ENCODE measurements at regions not wholly inside any gene's neighbourhood (a gene's known extent, or its start where the extent isn't known, plus 50 kb on each side); places are given as distances from the start of the nearest gene placed in this dataset.

DNA sequence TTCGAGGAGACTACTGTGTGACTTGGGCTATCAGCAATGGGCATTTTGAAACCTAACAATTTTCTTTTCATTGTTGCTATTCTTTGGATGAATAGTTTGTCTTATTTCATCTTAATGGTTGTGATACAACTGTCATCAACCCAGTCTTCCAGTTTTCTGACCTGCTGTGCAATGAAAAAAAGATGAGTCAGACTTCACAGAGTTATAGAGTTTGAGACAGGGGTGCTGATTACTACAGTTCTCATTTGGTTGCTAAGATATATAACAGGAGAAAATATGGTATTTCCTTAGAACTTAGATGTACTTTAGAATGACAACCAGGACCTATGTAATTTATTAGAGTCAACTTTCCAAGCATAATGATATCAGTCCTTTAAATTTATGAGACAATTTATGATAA, 564.4 kb upstream of the NUDT12 start:
- TF ChIP-seq, protein P1, sequence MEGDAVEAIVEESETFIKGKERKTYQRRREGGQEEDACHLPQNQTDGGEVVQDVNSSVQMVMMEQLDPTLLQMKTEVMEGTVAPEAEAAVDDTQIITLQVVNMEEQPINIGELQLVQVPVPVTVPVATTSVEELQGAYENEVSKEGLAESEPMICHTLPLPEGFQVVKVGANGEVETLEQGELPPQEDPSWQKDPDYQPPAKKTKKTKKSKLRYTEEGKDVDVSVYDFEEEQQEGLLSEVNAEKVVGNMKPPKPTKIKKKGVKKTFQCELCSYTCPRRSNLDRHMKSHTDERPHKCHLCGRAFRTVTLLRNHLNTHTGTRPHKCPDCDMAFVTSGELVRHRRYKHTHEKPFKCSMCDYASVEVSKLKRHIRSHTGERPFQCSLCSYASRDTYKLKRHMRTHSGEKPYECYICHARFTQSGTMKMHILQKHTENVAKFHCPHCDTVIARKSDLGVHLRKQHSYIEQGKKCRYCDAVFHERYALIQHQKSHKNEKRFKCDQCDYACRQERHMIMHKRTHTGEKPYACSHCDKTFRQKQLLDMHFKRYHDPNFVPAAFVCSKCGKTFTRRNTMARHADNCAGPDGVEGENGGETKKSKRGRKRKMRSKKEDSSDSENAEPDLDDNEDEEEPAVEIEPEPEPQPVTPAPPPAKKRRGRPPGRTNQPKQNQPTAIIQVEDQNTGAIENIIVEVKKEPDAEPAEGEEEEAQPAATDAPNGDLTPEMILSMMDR (IDR thresholded peaks at IDR 0.05; ENCODE audit: insufficient read depth, low read length, severe bottlenecking), result no peak
- H3K36me3 ChIP-seq (ENCODE audit: control insufficient read depth, insufficient read depth, low read length), result no peaks in the 10 kb centered on the region
- H3K4me3 ChIP-seq (ENCODE audit: low read depth, low read length), result no peak overlapping the region
- H3K27me3 ChIP-seq (ENCODE audit: control insufficient read depth, insufficient read depth, low read length), result no peaks in the 10 kb centered on the region
- DNase-seq (ENCODE audit: low read depth) (no peak), FAIRE-seq (no peak)

DNA sequence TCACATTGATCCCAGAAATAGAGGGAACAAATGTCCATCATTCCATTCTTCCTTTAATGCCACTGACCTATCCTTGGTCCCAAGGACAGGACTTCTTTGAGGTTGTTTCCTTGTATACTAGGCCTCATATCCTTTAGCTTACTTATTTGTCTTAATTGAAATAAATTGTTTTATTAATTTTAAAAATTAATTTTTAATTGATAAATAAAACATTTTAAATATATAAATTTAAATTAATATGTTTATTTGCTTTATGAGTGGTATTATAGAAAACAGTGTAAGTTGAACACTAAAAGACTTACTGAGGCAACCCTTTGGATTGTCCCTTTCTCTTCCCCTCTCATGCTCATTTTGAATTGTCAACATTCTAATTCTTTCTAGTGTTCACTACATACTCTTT, 556.9 kb upstream of the NUDT12 start:
- no peak for DNase-seq (ENCODE audit: low read depth)
- H3K36me3 ChIP-seq (ENCODE audit: control insufficient read depth, insufficient read depth, low read length), result no peaks in the 10 kb centered on the region
- no peak for FAIRE-seq
- H3K4me3 ChIP-seq (ENCODE audit: low read depth, low read length), result no peak overlapping the region
- TF ChIP-seq, protein P1 (IDR thresholded peaks at IDR 0.05; ENCODE audit: insufficient read depth, low read length, severe bottlenecking), result no peak
- no peaks in the 10 kb centered on the region for H3K27me3 ChIP-seq (ENCODE audit: control insufficient read depth, insufficient read depth, low read length)

- Histone ChIP-seq H3K27me3 (ENCODE audit: control insufficient read depth, insufficient read depth, low read length) (no peaks in the 10 kb centered on the region), H3K4me3 (ENCODE audit: low read depth, low read length) (no peak overlapping the region), H3K36me3 (ENCODE audit: control insufficient read depth, insufficient read depth, low read length) (no peaks in the 10 kb centered on the region)
- FAIRE-seq (no peak), DNase-seq (ENCODE audit: low read depth) (no peak)
- TF ChIP-seq, protein P1 (IDR thresholded peaks at IDR 0.05; ENCODE audit: insufficient read depth, low read length, severe bottlenecking), result no peak
Observed at GRCh38 chr5:104111632-104112031, 549.0 kb upstream of the NUDT12 start.

DNA sequence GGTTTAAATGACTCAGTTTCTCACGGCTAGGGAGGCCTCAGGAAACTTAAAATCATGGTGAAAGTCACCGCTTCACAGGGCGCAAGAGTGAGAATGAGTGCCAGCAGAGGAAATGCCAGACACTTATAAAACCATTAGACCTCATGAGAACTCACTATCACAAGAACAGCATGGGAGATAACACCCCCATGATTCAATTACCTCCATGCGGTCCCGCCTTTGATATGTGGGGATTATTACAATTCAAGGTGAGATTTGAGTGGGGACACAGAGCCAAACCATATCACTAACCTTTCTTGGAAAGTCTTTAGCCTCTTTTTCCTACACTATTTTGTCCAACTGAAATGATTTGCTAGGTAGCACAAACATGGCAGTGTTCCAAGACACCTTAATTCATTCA, 533.9 kb upstream of the NUDT12 start:
- Histone ChIP-seq H3K27me3 (ENCODE audit: control insufficient read depth, insufficient read depth, low read length) (no peaks in the 10 kb centered on the region), H3K36me3 (ENCODE audit: control insufficient read depth, insufficient read depth, low read length) (no peaks in the 10 kb centered on the region), H3K4me3 (ENCODE audit: low read depth, low read length) (no peak overlapping the region)
- TF ChIP-seq, protein P1 (IDR thresholded peaks at IDR 0.05; ENCODE audit: insufficient read depth, low read length, severe bottlenecking), result no peak
- no peak for DNase-seq (ENCODE audit: low read depth)
- FAIRE-seq, result no peak

DNA sequence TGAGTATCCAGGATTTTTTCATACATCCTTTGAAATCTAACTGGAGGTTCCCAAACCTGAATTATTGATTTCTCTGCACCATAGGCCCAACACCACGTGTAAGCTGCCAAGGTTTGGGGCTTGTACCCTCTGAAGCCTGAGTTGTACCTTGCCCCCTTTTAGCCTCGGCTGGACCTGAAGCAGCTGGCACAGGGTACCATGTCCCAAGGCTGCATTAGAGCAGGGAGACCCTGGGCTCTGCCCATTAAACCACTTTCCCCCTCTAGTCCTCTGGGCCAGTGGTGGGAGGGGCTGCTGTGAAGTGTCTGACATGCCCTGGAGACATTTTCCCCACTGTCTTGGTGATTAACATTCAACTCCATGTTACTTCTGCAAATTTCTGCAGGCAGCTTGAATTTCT, 532.9 kb upstream of the NUDT12 start:
- DNase-seq (ENCODE audit: low read depth) (no peak), FAIRE-seq (no peak)
- Histone ChIP-seq H3K36me3 (ENCODE audit: control insufficient read depth, insufficient read depth, low read length) (no peaks in the 10 kb centered on the region), H3K27me3 (ENCODE audit: control insufficient read depth, insufficient read depth, low read length) (no peaks in the 10 kb centered on the region), H3K4me3 (ENCODE audit: low read depth, low read length) (no peak overlapping the region)
- TF ChIP-seq, protein P1 (IDR thresholded peaks at IDR 0.05; ENCODE audit: insufficient read depth, low read length, severe bottlenecking), result no peak
